Cardiac fibroblast (primary cell): ENCODE measurements at regions not wholly inside any gene's neighbourhood (a gene's known extent, or its start where the extent isn't known, plus 50 kb on each side); places are given as distances from the start of the nearest gene placed in this dataset.

Source experiments
- DNase-seq, 2 donors: peaks; one replicate each; pipeline versions ENCODE4 v3.0.0 to v3.0.0-alpha.2; 2010; ENCODE audit warnings: low read depth in 2 of 2
- H3K4me3 ChIP-seq, 2 donors: replicated peaks in 1 of 2; 1 replicate in 1 of 2; 2 replicates in 1 of 2; pipeline ENCODE4 v1.5.1; 2011; ENCODE audit warnings: low read depth in 2 of 2, low read length in 2 of 2, mild to moderate bottlenecking in 2 of 2, moderate library complexity in 1 of 2
- CTCF ChIP-seq: IDR thresholded peaks from one replicate; pipeline ENCODE4 v1.5.1; 2011; ENCODE audit warnings: low read depth, mild to moderate bottlenecking, low read length, inconsistent platforms

GRCh38 chr2:204258890-204259289, 286.4 kb upstream of the PARD3B start:
- TF ChIP-seq CTCF, result no peak
- DNase-seq, result no peak
- H3K4me3 ChIP-seq, result no peak overlapping the region

- no peak overlapping the region for H3K4me3 ChIP-seq
- DNase-seq, result peak; percentile 82 to 84
Observed at GRCh38 chr2:204260162-204260877, 285.0 kb upstream of the PARD3B start.

GRCh38 chr2:204260901-204261300, 284.4 kb upstream of the PARD3B start:
- no peak overlapping the region for H3K4me3 ChIP-seq
- no peak for DNase-seq
- no peak for TF ChIP-seq CTCF

More at GRCh38 chr2:204260162-204260877, 285.0 kb upstream of the PARD3B start:
- TF ChIP-seq CTCF, result peak; percentile 74

GRCh38 chr2:204261846-204262245, 283.4 kb upstream of the PARD3B start:
- no peak for DNase-seq
- no peak for TF ChIP-seq CTCF
- H3K4me3 ChIP-seq, result no peak overlapping the region

GRCh38 chr2:204264085-204264553, 281.2 kb upstream of the PARD3B start:
- no peak for TF ChIP-seq CTCF
- DNase-seq, result no peak
- H3K4me3 ChIP-seq, result no peak overlapping the region

GRCh38 chr2:204264621-204265140, 280.6 kb upstream of the PARD3B start:
- TF ChIP-seq CTCF, result no peak
- no peak overlapping the region for H3K4me3 ChIP-seq
- no peak for DNase-seq
